Epithelial cell of proximal tubule (primary cell): ENCODE measurements at regions not wholly inside any gene's neighbourhood (a gene's known extent, or its start where the extent isn't known, plus 50 kb on each side); places are given as distances from the start of the nearest gene placed in this dataset.
"Not testable (repeated sequence)": the region's sequence is repeated elsewhere in the genome, so short reads cannot be mapped to it uniquely, and the experiment has no call there.

Source experiments
- DNase-seq: peaks from one replicate; pipeline ENCODE4 v3.0.0-alpha.2; 2011; ENCODE audit warnings: low read depth
- H3K4me3 ChIP-seq: 2 replicates; pipeline ENCODE4 v1.5.1; 2011; ENCODE audit warnings: low read depth, mild to moderate bottlenecking, low read length
- CTCF ChIP-seq: conservative IDR thresholded peaks from 2 replicates; pipeline ENCODE4 v1.5.1; 2012; ENCODE audit warnings: low read depth, mild to moderate bottlenecking, low read length

- no peak for DNase-seq
- no peak overlapping the region for H3K4me3 ChIP-seq
- TF ChIP-seq CTCF: no peak
These were observed 123.6 kb downstream of the ZNF248 start for GRCh38 chr10:37733822-37734221.

- H3K4me3 ChIP-seq: no peak overlapping the region
- no peak for DNase-seq
- TF ChIP-seq CTCF: no peak
These were observed 124.7 kb downstream of the ZNF248 start for GRCh38 chr10:37732685-37733084.

GRCh38 chr10:37728830-37729229 is 128.6 kb downstream of the ZNF248 start:
- no peak for TF ChIP-seq CTCF
- DNase-seq: no peak
- no peak overlapping the region for H3K4me3 ChIP-seq

GRCh38 chr10:37727491-37728352 is 129.7 kb downstream of the ZNF248 start:
- no peak overlapping the region for H3K4me3 ChIP-seq
- no peak for TF ChIP-seq CTCF
- no peak for DNase-seq

- H3K4me3 ChIP-seq: no peak overlapping the region
- TF ChIP-seq CTCF: no peak
- DNase-seq: no peak
These were observed 136.3 kb downstream of the ZNF248 start for GRCh38 chr10:37721100-37721499.

- H3K4me3 ChIP-seq, DNase-seq: not testable (repeated sequence)
These were observed 139.3 kb downstream of the ZNF248 start for GRCh38 chr10:37718060-37718459.

GRCh38 chr10:37713642-37714041 is 143.8 kb downstream of the ZNF248 start:
- TF ChIP-seq CTCF: no peak
- H3K4me3 ChIP-seq: no peak overlapping the region
- DNase-seq: no peak
